ENCODE measurements at regions not wholly inside any gene's neighbourhood (a gene's known extent, or its start where the extent isn't known, plus 50 kb on each side); places are given as distances from the start of the nearest gene placed in this dataset.
"Not testable (repeated sequence)": the region's sequence is repeated elsewhere in the genome, so short reads cannot be mapped to it uniquely, and the experiment has no call there.

DNA sequence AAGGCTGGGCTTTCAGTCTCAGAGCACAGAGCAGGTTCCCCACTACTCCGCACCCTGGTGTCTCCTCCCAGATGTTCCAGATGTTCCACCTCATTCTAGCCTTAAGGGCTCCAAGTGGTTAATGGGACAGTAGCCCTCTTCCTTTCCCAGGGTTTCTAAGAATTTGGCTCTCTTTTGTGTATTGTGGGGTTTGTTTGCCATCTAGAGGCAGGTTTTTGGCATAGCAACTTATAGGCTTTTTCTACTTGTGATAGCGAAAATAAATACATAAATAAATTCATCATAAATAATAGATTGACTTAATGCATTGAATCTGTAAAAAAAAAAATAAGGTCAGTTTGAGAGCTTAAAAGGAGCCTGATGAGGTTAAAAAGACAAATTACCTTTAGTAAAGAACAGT is 86.1 kb upstream of the XKR3 start:
- DNase-seq (ENCODE audit: low read depth) = not testable (repeated sequence)

DNA sequence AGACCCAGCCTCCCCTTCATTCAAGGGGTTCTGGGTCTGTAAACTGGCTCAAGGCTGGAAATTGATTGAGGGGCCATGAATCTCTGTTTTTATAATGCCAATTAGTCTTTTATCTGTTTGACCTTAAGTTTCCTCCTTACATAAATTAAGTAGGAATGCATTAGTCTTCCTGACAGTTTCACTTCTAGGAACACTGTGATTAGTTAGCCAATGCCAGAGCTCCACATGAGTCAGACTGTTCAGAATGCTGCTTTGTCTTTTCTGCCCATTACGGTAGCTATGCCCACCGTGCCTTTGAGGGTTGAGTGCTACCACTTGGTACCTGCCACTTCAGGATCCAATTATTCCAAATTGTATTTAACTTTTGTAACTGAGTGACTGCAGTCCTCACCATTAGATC is 76.8 kb upstream of the XKR3 start:
- peak; percentile 71 for DNase-seq (ENCODE audit: low read depth)

DNA sequence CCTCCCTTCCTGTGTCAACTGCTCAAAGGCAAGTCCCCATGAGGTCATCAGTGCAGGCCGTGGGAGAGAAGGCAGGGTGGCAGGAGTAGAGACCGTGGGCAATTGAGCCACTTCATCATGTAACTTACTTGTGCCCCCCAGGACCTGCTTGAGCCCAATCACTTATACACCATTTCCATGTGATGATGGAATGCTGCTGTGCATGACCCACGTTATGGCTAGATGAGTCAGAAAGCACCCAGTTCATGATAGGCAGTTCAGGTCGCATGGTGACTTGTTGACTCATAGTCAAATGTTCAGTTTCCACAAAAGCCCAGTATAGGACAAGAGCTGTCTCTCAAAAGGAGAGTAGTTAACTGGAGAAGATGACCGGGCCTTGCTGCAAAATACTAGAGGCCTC is 76.4 kb upstream of the XKR3 start:
- DNase-seq (ENCODE audit: low read depth) = peak; percentile 61

DNA sequence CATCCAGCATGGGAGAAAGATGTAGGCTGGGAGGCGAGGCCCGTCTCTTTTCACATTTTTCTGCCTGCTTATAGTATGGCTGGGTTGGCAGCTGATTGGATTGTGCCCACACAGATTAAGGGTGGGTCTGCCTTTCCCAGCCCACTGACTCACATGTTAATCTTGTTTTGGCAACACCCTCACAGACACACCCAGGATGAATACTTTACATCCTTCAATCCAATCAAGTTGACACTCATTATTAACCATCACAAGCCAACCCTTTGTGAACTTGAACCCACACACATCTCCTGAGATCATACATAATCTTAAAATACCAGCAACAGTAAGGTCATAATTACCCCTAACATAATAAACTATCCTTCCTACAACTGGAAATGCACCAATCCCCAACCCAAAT is 74.1 kb upstream of the XKR3 start:
- DNase-seq (ENCODE audit: low read depth) = not testable (repeated sequence)

DNA sequence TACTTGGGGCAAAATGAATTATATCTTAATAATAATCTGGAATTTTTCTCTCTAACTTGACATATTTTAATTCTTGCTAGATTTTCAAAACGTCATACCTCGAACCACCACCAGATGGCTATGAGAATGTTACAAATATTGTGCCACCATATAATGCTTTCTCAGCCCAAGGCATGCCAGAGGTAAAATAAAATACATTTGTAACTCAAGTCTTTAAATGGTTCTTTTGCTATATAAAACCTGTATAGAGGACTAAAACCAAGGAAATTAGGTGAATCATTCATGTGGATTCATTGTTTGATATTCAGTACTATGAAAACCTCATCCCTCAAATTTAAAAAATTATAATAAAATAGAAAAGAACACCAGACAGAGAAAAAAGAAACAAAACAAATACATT is 72.2 kb upstream of the XKR3 start:
- DNase-seq (ENCODE audit: low read depth) = not testable (repeated sequence)

DNA sequence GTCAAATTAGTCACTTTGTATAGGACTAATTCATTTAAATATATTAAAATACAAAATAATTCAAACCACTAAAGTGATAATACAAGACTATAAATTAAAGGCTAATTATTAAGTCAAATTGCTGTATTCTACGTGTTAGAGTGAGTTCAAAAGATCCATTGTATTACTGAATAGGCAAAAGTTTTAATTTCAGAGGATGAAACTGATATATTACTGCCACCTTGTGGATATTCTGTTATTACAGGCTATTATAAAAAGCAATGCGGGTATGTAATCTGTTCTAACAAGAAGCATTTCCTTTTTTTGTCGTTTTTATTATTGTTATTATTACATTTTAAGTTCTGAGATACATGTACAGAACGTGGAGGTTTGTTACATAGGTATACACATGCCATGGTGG is 66.7 kb upstream of the XKR3 start:
- not testable (repeated sequence) for DNase-seq (ENCODE audit: low read depth)

DNA sequence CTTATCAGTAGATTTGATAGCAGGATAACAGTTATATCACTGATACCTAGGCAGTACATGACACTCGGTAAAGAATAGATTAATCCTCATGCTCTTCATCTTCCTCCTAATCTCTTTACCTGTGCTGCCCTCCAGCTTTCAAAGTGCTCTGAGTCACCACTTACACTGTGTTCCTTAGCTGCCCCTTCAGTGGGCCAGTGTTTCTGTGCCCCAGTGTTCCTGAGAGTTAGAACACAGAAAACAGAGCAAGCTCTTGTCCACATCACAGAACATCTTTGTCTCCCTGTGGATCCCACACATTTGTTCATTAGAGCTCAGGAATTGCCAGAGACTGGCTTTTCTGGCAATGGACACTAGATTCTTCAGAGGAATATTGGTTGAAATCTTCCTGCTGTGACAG is 51.1 kb upstream of the XKR3 start:
- DNase-seq (ENCODE audit: low read depth) = not testable (repeated sequence)

Data from M059J (cell line).